ENCODE measurements at regions not wholly inside any gene's neighbourhood (a gene's known extent, or its start where the extent isn't known, plus 50 kb on each side); places are given as distances from the start of the nearest gene placed in this dataset.

DNA sequence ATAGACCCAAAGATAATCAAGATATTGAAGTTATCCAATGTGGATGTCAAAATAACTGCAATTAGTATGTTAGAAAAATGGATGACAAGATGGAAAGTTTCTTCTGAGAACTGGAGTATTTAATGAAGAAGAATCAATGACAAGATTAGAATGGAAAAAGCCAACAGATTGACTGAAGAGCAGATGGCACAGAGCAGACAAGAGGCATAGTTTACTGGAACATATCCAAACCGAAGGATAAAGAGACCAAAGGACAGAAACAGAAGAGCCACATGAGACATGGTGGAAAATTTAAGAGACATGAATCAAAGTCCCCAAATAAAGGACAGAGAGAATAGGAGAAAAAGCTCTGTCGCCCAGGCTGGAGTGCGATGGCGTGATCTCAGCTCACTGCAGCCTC is 89.6 kb upstream of the RXFP2 start:
- TF ChIP-seq, protein P1, sequence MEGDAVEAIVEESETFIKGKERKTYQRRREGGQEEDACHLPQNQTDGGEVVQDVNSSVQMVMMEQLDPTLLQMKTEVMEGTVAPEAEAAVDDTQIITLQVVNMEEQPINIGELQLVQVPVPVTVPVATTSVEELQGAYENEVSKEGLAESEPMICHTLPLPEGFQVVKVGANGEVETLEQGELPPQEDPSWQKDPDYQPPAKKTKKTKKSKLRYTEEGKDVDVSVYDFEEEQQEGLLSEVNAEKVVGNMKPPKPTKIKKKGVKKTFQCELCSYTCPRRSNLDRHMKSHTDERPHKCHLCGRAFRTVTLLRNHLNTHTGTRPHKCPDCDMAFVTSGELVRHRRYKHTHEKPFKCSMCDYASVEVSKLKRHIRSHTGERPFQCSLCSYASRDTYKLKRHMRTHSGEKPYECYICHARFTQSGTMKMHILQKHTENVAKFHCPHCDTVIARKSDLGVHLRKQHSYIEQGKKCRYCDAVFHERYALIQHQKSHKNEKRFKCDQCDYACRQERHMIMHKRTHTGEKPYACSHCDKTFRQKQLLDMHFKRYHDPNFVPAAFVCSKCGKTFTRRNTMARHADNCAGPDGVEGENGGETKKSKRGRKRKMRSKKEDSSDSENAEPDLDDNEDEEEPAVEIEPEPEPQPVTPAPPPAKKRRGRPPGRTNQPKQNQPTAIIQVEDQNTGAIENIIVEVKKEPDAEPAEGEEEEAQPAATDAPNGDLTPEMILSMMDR (IDR thresholded peaks at IDR 0.05; ENCODE audit: low read depth, low read length, poor library complexity, severe bottlenecking): no peak
- no peak for TF ChIP-seq EZH2phosphoT487 (IDR thresholded peaks at IDR 0.05; ENCODE audit: borderline replicate concordance, low read length)
